ENCODE measurements at regions not wholly inside any gene's neighbourhood (a gene's known extent, or its start where the extent isn't known, plus 50 kb on each side); places are given as distances from the start of the nearest gene placed in this dataset.

DNA sequence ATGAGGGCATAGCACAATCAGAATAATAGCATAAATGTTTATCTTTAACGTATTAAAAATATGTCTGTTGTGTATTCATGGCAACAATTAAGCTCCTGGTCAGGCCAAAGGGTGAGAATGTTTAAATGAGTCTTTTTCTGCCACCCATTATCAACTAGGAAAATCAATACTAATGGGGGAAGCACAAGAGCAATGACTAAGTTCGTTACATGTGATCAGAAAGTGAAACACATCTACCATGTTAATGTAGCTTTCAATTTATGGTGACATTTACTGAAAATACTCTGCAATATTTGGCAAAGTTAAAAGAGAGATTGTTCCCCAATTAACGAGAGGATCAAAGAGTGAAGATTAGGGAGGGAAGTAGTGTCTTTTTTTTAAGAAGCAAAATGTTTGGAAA, 143.7 kb downstream of the NAA11 start:
- TF ChIP-seq POLR2AphosphoS5 (IDR thresholded peaks at IDR 0.05; ENCODE audit: borderline replicate concordance, low read depth, low read length), result no peak
- TF ChIP-seq EZH2 (IDR thresholded peaks at IDR 0.05), result no peak
- TF ChIP-seq FOXP2 (optimal IDR thresholded peaks at IDR 0.05; ENCODE audit: control extremely low read depth, extremely low read length, insufficient read depth), result no peak

All from SK-N-MC (cell line).